HT-29 (cell line): ENCODE measurements at regions not wholly inside any gene's neighbourhood (a gene's known extent, or its start where the extent isn't known, plus 50 kb on each side); places are given as distances from the start of the nearest gene placed in this dataset.
"Not testable (repeated sequence)": the region's sequence is repeated elsewhere in the genome, so short reads cannot be mapped to it uniquely, and the experiment has no call there.

Source experiments
- DNase-seq: peaks from one replicate; pipeline ENCODE4 v3.0.0-alpha.2; 2015; ENCODE audit warnings: low spot score

DNA sequence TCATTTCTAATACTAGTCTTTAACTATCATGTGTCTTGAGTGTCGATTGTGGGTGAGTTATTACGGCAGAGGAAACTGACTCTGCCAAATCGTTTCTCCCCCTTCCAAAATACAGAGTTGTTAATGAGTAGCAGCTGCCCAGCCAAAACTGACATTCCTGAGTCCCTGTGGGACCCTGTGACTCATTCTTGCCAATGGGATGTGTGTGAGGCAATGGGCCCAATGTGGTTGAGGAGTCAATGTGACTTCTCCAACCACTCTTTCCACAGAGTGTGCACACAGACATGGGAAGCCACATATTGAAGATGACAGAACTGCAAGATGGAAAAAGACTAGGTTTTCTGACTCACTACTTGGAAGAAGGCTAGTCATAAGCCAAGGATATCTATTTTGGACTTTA lies 434.7 kb downstream of the DTWD2 start:
- DNase-seq = no peak

DNA sequence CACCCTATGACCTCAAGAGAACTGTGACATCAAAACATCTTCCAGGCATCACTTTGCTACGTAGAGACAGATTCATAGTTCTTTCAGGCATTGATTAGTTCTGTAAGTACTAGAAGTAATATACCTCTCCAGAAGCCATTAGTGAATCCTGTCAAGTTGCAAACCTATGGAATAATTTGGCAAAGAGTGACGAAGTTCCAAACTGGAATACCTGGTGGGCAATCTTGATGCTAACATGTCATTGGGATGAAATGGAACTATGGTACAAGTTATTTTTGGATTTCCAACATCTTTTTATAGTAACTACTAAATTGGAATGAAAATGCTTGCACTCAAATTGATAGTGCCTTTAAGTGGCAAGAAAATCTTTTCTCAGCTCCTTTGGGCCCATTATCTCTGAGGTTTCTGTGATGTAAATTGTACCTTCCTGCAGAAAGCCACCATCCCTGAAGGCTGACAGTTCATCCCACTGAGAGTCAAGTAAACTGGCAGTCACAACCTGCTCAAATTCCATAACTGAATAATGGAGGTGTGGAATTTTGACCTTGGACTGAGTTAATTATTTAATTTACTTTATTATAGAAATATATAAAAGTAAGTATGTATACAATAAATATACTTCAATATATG lies 435.5 kb downstream of the DTWD2 start:
- no peak for DNase-seq

DNA sequence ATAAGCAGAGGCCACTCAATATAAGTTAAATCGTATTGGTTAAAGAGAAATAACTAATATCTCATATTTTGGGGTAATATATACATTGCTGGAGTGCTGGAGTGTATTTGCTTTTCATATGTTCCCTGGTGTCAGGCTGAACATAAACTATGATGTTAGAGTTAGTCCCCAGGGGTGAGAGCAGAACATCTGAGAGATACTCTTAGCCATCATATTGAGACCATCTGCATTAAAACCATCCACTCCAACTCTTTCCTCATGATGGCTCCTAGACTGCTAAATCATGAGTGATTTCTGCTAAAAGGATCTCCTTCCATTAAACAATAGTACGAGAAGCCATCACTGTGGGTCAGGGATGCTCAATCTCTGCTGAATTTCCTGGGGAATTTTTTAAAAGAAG lies 436.2 kb downstream of the DTWD2 start:
- no peak for DNase-seq

DNA sequence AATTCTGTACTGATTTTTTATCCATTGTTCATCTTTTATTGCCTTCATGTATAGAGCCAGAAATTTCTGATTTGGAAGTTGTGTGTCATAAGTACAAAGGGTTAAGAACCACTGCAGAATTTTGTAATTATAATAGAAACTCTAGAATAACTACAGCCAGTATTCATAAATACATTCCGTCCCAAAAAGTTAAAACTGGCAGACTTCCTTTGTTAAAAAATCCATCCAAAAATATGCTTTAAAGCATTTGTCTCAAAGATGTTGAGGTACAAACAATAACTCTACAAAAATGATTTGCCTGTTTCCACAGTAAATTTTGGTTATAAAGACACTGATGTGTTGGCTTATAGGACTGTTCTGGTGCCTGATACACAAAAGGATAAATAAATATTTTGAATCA lies 436.6 kb downstream of the DTWD2 start:
- no peak for DNase-seq

DNA sequence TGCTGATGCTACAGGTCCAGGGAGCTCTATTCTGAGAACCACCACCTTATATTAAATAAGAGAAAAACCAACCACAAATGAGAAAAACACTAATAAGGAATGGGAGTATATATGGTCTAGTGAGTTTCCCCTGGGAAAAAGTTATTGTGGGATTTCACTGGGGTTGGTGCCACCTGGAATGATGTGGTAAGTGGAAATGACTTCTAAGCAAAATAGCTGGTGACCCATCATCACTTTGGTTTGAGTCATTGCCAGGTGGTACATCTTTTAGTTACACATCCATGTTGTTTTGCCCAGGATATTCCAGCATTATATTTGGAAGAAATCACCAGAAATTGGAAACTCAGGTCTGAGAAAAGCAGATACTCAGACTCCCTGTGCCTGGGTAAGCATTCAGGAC lies 437.3 kb downstream of the DTWD2 start:
- DNase-seq = no peak

DNA sequence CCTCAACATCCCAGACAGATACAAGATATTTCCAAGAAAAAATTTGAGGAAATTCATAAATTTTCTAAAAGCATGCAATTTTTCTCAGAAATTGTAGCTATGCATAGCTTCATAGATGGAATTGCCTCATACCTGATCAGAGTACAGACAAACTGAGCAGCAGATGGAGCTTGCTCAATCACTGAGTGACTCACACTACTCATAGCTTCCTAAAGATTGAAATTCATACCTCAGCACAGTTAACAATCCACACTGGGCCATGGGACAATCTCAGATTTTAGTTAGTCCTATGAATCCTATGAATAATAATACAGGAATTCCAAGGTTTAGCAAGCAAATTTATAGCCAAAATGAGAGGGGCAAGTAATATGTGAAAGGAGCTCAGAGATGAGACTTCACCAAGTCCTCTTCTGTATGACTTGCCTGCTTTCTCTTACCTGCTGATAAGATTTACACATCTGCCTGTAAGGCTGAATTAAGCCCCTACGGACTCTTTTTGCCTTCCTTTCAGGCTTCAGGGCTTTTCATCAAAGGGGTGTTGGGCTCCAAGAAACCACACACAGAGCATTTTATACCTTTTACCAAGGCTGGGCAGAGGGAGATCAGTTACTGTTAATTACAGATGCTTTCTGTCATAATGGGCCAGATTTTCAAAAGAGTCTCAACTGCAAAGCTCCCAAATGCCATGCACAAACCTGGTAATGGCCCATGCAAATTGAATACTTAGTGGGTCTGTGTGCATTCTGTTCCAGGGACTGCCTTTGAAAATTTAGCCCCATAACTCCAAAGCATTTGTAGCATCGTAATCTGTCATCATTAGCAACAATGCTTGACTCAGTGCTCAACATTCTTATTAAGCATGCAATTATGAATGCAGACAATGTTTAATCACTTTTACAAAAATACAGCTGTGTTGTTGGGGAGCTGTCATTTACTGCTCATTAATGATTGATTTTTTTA lies 439.3 kb downstream of the DTWD2 start:
- DNase-seq = no peak

DNA sequence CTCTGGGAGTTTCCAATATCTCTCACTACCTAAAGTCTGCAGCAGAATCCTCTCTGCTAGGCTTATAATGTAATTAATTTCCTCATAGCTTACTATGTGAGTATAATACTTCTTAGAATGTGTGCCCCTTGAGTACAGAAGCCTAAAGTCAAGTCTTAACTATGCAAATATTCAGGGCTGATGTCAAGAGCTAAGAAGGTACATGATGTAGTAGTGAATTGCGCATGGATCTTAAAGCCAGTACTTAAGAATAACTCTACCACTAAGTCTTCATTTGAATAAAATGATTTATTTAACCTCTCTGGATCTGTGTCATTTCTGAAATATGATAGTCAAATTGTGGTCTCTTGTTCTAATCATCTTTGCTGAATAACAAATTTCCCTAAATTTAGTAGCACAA lies 442.9 kb downstream of the DTWD2 start:
- DNase-seq = no peak

DNA sequence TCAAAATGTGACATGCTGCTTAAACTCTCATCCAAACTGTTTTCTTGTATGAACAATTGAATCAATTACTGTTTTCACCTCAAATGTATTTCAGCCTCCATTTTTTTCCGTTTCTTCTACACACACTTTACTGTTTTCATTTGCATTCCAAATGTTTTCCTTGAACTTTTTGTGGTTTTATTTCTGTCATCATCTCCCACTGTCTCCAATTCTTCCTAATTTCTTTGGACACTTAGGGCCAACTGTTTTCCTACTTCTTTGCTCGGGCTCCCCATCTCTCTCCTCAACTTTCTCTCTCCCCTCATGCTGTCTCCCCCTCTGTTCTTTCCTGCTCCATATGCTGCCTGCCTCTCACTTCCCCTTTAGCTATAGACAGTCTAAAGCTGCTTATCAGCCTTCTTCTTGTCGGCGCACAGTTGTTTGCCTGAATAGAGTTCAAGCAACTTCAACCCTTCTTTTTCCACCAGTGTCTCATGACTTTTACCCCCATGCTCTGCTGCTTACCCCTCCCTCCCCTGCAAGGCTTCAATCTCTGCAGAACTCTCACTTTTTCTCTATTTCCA lies 443.4 kb downstream of the DTWD2 start:
- no peak for DNase-seq

DNA sequence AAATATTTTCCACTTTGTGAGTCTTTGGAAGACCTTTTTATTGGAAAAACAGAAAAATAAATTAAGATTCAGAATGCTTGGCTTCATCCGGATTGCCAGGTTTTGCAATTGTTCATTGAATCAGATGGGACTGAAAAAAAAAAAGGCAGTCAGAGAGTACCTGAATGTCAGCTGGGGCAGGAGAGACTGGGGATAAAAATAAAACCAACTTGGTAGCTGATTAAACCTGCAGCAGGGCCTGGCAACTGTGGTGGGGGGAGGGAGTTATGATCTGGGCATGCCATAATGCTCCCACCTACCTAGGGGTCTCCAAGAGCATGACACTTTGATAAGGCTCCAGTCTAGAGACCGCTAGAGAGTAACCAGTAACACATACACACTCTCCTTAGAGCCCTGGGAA lies 454.4 kb downstream of the DTWD2 start:
- no peak for DNase-seq

DNA sequence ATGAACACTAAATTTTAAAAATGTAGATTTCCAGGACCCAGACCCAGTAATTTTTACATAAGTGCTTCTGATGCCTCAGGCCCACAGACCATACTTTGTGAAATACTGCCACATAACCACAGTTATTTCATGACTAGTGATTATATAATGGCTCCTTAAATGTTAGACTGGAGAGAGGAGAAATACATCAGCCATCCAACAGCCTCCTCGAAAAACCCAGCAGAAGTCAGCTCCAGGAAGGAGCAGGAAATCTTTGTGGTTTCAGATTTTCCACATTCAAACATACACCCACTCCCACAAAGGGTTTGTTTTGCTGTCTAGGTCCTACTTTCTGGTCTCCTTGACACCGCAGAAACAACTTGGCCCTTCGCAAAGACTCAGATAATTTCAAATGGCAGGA lies 455.2 kb downstream of the DTWD2 start:
- no peak for DNase-seq

DNA sequence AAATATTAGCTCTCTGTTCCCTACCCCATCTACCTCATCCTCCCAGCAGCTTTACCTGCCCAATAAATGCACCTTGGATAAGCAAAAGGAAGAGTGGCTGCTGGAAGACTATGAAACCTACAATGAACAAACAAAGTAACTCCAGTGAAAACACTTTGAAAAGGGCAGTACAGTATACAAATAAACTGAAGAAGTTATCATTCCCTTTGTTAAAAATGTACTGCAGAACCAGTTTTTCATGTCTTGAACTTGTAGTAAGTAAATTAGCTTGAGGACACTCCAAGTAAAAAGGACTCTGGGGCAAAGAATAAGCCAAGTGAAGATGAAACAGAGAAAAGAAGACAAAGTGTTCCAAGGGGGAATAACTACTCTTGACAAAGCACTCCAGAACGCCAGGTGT lies 457.1 kb downstream of the DTWD2 start:
- no peak for DNase-seq

DNA sequence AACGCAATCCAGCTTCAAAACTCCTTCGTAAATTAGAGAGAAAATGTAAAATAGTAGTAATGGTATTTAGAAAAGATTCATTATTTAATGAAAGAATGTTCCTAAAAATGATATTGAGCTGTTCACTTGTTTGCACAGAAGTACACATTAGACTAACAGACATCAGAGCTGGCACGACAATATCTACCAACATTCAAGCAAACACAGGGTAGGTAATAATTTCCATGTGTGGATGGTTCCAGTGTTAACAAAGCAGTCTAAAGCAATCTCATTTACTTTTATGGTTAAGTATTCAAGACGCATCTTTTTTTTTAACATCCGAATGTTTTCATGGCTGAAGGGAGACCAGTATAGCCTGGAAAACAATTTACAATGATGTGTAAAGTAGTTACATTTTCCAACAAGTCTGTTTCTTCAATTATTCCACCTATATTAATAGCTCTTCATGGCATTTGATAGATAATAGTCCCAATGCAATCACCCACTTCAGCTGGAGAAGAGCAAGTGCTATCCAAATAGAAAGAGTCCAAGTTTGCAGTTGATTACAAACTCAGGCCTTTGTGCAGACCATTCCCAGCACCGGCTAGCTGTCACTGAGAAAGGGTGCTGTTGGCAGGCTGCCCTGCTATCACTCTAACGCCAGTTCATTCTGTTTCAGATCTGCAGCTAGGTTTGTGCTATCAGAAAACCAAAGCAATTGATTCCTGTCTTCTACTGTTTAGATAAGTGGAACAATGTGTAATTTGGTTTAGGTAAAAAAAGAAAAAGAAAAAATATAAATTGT lies 458.8 kb downstream of the DTWD2 start:
- DNase-seq = no peak

DNA sequence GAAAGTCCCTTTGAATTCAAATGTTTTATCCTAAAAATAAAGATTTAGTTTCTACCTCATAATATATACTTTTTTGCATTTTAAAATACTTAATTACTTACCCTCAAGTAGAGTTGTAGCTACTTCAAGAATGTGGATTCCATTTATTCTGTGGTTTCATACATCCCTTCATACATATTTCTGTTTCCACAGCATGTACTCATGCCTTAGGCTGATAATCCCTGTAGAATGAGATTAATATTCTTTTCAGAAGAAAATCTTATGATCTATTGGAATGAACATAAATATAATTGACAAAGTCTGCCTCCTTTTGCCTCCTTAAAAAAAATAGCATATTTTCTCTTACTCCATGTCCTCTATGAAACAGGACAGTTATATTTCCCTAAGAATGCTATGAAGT lies 465.7 kb downstream of the DTWD2 start:
- DNase-seq = no peak

DNA sequence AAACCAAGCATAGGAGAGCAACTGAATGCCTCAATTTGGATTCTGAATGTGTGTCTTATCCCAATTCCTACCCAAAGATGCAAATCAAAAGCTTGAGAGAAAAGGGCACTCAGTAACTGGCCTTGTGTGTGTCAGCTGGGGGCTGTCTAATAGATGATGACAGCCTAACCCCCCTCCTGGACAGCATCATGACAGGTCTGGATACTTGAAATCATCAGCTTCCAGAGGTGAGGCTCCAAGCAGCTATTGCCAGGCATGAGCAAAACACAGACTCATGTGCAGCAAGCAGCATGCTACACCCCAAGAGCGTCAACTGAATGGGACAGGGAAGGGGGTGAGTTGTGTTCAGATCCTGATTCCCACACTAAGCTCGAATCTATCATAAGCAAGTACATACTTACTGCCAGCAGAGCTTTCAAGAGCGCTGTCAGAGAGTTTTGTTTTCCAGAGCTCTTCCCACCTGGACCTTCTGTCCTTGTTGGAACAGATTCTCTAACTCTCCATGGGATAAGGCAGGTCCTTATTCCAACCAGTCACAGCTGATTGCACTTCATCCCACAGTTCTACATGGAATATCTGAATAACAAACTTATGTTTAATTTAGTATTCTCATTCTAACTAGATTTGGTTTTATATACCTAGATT lies 467.5 kb downstream of the DTWD2 start:
- no peak for DNase-seq

DNA sequence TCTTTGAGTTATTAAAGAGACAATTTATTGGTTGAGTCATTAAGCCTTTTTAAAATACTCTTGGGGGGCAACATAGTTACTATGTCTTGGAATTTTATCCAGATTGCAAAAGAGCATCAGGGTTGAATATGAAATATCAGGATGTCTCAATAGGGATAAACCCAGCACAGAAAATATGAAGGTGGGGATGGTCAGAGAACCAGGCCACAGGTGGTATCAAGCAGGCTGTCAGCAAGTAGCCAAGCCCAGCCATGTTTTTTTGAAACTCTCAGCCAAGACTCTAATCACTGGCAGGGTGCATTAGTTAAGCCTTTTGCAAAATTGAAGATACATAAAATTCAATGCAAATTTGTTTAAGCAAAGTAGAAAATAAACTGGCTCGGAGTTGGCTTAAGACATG lies 468.9 kb downstream of the DTWD2 start:
- DNase-seq = no peak

DNA sequence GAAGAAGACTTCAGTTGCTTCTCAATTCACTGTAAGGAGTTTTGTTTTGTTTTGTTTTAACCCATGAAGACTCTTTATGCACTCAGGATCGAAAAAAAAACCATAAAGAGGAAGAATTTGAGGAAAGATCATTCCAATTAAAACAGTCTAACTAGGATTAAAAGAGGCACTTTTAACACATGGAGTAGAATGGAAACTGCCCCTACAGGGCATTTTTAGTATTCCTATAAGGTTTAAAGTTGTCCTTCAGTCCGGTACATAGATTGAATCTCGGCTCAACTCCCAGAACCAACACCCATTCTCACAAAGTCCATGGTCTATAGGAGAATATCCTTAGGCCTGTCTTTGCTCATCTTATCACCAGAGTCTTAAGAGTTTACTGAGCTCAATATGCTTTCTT lies 469.6 kb downstream of the DTWD2 start:
- no peak for DNase-seq

DNA sequence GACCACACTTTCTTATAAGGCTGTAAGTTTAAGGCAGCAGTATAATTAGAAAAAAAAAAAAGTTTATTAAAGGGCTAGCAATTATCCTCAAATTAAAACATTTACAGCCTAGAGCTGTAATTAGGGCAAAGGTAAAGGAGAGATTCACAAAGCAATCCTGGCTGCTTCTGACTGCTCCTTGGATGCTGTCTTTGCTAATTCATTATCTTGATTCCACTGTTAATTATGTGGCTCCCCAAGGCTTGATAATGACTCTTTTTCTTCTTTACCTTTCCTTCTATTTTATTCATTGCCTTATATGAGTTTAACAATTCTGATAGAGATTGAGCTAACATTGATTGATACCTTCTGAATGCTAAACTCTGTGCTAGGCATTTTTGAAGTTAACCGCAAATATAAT lies 476.5 kb downstream of the DTWD2 start:
- DNase-seq = no peak

DNA sequence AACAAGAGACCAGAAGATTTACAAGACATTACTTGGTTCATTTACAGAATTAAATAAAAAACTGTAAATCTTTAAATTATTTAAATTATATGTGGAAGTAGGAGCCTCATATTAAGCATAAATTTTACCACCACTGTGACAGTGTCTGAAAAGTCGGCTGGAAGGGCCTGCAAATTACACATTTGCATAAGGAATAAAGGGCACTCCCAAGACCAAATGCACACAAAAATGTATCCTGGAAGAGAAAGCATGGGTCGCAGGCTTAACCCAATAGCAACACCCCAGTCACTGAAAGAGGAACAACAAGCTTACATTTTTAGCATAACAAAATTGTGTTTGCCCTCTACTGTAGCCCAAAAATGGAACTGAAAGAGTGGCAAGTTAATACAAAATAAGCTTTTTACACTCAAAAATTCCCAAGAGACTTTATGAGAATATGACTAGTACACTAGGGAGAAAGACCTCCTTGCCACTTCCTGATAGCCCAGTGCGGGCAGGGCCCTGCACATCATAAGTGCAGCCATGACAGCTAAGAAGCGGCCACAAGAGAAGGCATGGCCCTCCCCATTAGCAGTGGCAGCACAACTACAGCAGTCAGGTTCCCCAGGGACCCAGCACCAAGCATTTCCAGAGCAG lies 482.0 kb downstream of the DTWD2 start:
- no peak for DNase-seq

DNA sequence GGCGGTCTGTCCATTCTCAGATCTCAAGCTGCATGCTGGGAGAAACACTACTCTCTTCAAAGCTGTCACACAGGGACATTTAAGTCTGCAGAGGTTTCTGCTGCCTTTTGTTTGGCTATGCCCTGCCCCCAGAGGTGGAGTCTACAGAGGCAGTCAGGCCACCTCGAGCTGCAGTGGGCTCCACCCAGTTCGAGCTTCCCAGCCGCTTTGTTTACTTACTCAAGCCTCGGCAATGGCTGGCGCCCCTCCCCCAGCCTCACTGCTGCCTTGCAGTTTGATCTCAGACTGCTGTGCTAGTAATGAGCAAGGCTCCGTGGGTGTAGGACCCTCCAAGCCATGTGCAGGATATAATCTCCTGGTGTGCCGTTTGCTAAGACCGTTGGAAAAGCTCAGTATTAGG lies 486.1 kb downstream of the DTWD2 start:
- not testable (repeated sequence) for DNase-seq

DNA sequence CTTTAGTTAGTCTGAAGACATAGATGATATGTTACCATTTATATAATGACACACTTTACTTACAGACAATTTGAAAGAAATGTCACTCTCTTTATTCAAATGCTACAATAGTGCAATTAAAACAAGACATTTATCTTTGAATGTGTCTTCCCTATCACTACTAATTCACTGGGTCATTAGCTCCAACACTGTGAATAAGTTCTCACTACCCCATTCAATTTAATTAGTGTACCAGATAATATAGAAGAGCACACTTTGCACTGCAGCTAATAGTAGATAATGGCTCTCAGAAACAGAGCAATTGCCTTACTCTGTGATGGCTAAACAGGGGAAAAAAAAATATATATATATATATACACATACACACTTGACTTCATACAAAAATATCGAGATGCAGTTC lies 497.0 kb downstream of the DTWD2 start:
- no peak for DNase-seq

DNA sequence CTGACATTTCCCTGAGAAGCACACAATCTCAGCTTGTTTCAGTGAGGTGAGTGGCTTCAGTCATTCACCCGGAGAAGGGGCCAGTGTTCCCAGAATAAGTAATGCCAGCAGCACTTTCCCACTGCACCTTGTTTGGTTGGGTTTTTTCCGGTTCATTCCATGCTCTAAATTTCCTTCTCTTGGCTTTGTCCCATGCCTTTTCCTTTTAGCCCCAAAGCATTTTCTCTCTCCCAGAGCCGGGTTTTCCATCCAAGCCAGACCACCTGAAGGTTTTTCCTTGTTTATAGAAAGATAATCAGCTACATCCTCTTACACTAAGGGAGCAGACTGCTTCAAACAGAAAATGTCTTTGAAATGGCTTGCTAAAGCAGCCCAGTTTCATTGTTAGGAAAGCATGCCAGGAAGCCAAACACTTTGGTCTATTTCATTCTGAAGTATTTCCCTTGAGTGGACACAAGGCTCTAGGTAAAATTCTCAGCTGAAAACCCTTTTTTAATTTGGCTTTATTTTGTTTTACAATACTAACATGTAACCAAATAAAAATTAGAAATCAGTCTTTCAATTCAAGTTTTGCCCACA lies 501.6 kb downstream of the DTWD2 start:
- DNase-seq = no peak
